ENCODE measurements at regions not wholly inside any gene's neighbourhood (a gene's known extent, or its start where the extent isn't known, plus 50 kb on each side); places are given as distances from the start of the nearest gene placed in this dataset.

DNA sequence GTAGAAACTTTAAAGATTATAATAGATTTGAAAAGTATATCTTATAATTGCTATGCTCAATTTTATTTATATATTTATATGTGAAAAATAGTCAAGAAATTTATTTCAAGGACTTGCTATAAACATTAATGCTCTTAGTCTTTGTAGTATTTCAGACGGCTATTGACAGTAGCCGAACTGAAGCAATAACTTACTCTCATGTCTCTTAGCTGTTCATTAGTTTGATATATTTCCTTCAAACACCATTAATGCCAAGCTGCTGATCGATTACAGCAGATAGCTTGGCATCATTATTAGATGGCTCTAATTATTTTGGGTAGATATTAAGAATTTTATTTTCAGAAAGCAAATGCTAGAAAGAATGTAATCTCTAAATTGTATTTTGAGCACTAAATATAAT is 1151.5 kb upstream of the SPRY2 start:
- no peaks in the 10 kb centered on the region for H4K20me1 ChIP-seq (replicated peaks; ENCODE audit: insufficient read depth)
- no peak overlapping the region for H3K27ac ChIP-seq (ENCODE audit: low read depth)
- H3K9me2 ChIP-seq (ENCODE audit: insufficient read depth): no peaks in the 10 kb centered on the region
- no peak overlapping the region for H2AFZ ChIP-seq
- Mint-ChIP-seq H3K27me3 (ENCODE audit: insufficient read depth, low read depth, poor library complexity) (no peaks in the 10 kb centered on the region), H3K9me3 (no peaks in the 10 kb centered on the region), H3K36me3 (ENCODE audit: low read depth) (no peaks in the 10 kb centered on the region), H3K4me3 (no peak overlapping the region), H3K4me1 (peaks cover 2% of the 10 kb centered on the region; the same call in 2 of the 3 replicates), H3K27ac (no peak overlapping the region)
- ATAC-seq: no peak
- DNase-seq (ENCODE audit: low spot score): no peak
- TF ChIP-seq ZNF331 (CRISPR knock-in tag; IDR thresholded peaks at IDR 0.05; ENCODE audit: low read depth) (no peak), EZH2phosphoT487 (IDR thresholded peaks at IDR 0.05; ENCODE audit: unreplicated experiment) (no peak), ZNF114 (CRISPR knock-in tag; IDR thresholded peaks at IDR 0.05) (no peak), POLR2AphosphoS5 (IDR thresholded peaks at IDR 0.05; ENCODE audit: low read depth) (no peak), CREB1 (CRISPR knock-in tag; IDR thresholded peaks at IDR 0.05; ENCODE audit: low read depth) (no peak), STAT1 (IDR thresholded peaks at IDR 0.05; ENCODE audit: unreplicated experiment) (no peak), NANOG (IDR thresholded peaks at IDR 0.05; ENCODE audit: borderline replicate concordance) (no peak), JUNB (IDR thresholded peaks at IDR 0.05; ENCODE audit: unreplicated experiment) (no peak)
- TF ChIP-seq, protein P1, sequence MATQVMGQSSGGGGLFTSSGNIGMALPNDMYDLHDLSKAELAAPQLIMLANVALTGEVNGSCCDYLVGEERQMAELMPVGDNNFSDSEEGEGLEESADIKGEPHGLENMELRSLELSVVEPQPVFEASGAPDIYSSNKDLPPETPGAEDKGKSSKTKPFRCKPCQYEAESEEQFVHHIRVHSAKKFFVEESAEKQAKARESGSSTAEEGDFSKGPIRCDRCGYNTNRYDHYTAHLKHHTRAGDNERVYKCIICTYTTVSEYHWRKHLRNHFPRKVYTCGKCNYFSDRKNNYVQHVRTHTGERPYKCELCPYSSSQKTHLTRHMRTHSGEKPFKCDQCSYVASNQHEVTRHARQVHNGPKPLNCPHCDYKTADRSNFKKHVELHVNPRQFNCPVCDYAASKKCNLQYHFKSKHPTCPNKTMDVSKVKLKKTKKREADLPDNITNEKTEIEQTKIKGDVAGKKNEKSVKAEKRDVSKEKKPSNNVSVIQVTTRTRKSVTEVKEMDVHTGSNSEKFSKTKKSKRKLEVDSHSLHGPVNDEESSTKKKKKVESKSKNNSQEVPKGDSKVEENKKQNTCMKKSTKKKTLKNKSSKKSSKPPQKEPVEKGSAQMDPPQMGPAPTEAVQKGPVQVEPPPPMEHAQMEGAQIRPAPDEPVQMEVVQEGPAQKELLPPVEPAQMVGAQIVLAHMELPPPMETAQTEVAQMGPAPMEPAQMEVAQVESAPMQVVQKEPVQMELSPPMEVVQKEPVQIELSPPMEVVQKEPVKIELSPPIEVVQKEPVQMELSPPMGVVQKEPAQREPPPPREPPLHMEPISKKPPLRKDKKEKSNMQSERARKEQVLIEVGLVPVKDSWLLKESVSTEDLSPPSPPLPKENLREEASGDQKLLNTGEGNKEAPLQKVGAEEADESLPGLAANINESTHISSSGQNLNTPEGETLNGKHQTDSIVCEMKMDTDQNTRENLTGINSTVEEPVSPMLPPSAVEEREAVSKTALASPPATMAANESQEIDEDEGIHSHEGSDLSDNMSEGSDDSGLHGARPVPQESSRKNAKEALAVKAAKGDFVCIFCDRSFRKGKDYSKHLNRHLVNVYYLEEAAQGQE (IDR thresholded peaks at IDR 0.05; ENCODE audit: unreplicated experiment): no peak
- TF ChIP-seq, protein P2, sequence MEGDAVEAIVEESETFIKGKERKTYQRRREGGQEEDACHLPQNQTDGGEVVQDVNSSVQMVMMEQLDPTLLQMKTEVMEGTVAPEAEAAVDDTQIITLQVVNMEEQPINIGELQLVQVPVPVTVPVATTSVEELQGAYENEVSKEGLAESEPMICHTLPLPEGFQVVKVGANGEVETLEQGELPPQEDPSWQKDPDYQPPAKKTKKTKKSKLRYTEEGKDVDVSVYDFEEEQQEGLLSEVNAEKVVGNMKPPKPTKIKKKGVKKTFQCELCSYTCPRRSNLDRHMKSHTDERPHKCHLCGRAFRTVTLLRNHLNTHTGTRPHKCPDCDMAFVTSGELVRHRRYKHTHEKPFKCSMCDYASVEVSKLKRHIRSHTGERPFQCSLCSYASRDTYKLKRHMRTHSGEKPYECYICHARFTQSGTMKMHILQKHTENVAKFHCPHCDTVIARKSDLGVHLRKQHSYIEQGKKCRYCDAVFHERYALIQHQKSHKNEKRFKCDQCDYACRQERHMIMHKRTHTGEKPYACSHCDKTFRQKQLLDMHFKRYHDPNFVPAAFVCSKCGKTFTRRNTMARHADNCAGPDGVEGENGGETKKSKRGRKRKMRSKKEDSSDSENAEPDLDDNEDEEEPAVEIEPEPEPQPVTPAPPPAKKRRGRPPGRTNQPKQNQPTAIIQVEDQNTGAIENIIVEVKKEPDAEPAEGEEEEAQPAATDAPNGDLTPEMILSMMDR (conservative IDR thresholded peaks at IDR 0.05; ENCODE audit: low read depth in 2 of 2): no peak
- TF ChIP-seq, protein P3, sequence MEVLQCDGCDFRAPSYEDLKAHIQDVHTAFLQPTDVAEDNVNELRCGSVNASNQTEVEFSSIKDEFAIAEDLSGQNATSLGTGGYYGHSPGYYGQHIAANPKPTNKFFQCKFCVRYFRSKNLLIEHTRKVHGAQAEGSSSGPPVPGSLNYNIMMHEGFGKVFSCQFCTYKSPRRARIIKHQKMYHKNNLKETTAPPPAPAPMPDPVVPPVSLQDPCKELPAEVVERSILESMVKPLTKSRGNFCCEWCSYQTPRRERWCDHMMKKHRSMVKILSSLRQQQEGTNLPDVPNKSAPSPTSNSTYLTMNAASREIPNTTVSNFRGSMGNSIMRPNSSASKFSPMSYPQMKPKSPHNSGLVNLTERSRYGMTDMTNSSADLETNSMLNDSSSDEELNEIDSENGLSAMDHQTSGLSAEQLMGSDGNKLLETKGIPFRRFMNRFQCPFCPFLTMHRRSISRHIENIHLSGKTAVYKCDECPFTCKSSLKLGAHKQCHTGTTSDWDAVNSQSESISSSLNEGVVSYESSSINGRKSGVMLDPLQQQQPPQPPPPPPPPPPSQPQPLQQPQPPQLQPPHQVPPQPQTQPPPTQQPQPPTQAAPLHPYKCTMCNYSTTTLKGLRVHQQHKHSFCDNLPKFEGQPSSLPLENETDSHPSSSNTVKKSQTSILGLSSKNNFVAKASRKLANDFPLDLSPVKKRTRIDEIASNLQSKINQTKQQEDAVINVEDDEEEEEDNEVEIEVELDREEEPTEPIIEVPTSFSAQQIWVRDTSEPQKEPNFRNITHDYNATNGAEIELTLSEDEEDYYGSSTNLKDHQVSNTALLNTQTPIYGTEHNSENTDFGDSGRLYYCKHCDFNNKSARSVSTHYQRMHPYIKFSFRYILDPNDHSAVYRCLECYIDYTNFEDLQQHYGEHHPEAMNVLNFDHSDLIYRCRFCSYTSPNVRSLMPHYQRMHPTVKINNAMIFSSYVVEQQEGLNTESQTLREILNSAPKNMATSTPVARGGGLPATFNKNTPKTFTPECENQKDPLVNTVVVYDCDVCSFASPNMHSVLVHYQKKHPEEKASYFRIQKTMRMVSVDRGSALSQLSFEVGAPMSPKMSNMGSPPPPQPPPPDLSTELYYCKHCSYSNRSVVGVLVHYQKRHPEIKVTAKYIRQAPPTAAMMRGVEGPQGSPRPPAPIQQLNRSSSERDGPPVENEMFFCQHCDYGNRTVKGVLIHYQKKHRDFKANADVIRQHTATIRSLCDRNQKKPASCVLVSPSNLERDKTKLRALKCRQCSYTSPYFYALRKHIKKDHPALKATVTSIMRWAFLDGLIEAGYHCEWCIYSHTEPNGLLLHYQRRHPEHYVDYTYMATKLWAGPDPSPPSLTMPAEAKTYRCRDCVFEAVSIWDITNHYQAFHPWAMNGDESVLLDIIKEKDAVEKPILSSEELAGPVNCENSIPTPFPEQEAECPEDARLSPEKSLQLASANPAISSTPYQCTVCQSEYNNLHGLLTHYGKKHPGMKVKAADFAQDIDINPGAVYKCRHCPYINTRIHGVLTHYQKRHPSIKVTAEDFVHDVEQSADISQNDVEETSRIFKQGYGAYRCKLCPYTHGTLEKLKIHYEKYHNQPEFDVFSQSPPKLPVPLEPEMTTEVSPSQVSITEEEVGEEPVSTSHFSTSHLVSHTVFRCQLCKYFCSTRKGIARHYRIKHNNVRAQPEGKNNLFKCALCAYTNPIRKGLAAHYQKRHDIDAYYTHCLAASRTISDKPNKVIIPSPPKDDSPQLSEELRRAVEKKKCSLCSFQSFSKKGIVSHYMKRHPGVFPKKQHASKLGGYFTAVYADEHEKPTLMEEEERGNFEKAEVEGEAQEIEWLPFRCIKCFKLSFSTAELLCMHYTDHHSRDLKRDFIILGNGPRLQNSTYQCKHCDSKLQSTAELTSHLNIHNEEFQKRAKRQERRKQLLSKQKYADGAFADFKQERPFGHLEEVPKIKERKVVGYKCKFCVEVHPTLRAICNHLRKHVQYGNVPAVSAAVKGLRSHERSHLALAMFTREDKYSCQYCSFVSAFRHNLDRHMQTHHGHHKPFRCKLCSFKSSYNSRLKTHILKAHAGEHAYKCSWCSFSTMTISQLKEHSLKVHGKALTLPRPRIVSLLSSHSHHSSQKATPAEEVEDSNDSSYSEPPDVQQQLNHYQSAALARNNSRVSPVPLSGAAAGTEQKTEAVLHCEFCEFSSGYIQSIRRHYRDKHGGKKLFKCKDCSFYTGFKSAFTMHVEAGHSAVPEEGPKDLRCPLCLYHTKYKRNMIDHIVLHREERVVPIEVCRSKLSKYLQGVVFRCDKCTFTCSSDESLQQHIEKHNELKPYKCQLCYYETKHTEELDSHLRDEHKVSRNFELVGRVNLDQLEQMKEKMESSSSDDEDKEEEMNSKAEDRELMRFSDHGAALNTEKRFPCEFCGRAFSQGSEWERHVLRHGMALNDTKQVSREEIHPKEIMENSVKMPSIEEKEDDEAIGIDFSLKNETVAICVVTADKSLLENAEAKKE (CRISPR knock-in tag; IDR thresholded peaks at IDR 0.05): no peak
- no peak overlapping the region for H3K4me2 ChIP-seq
- no peaks in the 10 kb centered on the region for H3K36me3 ChIP-seq (ENCODE audit: insufficient read depth)
- H3K27me3 ChIP-seq (ENCODE audit: insufficient read depth): no peaks in the 10 kb centered on the region
- no peak overlapping the region for H3K4me3 ChIP-seq
- no peaks in the 10 kb centered on the region for H3K4me1 ChIP-seq (ENCODE audit: insufficient read depth)
- no peaks in the 10 kb centered on the region for H3K79me2 ChIP-seq (replicated peaks; ENCODE audit: insufficient read depth)
- H3F3A ChIP-seq (replicated peaks; ENCODE audit: low read depth): no peaks in the 10 kb centered on the region
